ENCODE measurements at regions not wholly inside any gene's neighbourhood (a gene's known extent, or its start where the extent isn't known, plus 50 kb on each side); places are given as distances from the start of the nearest gene placed in this dataset.

DNA sequence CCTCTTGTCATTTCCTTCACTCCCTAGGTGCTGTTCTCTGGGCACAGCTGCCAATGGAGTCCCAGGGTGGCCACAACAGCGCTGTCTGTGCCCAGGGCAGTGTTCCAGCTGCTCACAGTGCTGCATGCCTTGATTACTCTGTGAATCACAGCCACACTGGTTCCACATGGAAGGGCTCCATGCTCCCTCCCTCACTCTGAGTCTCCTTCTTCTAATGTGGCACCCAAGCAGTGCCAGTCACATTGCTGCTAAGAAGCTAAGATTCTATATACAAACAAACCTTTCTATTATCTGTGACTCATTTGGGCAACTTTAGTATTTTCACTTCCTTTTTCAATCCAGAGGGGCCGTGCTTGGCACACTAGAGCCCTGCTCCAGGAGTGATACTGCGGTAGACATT is 248.7 kb downstream of the TDRD3 start:
- Histone ChIP-seq H3K9me2 (no peaks in the 10 kb centered on the region), H3K4me3 (ENCODE audit: low read depth in 2 of 2, low read length in 1 of 2) (no peak overlapping the region), H4K20me1 (ENCODE audit: insufficient read depth) (no peaks in the 10 kb centered on the region), H3K4me2 (no peak overlapping the region), H3K4me1 (ENCODE audit: control insufficient read depth in 1 of 2, insufficient read depth in 2 of 2, low read depth in 1 of 2, low read length in 1 of 2) (no peaks in the 10 kb centered on the region; a peak in 1 of 4 replicates), H3K27me3 (ENCODE audit: insufficient read depth) (no peaks in the 10 kb centered on the region), H3K36me3 (replicated peaks in 1 of 2; ENCODE audit: control insufficient read depth in 1 of 2, insufficient read depth in 2 of 2, low read length in 1 of 2) (no peaks in the 10 kb centered on the region), H2AFZ (ENCODE audit: low read depth) (no peak overlapping the region), H3F3A (replicated peaks; ENCODE audit: insufficient read depth) (no peaks in the 10 kb centered on the region), H3K9me3 (no peaks in the 10 kb centered on the region), H3K27ac (ENCODE audit: low read depth in 2 of 2, low read length in 1 of 2) (no peak overlapping the region), H3K79me2 (ENCODE audit: insufficient read depth) (no peaks in the 10 kb centered on the region), H3K9ac (no peak overlapping the region)
- CTCF ChIA-PET = interaction anchor here (1.8 kb wide), 1 partner anchor 19 kb away, joined by 4 read pairs; no protein-coding TSS in a partner anchor
- WGBS (ENCODE audit: low lambda C conversion rate) = 52% methylated on average over 2 of the region's 3 CpGs
- POLR2A ChIA-PET = no interaction called here
- no peak for DNase-seq
- TF ChIP-seq, protein P1, sequence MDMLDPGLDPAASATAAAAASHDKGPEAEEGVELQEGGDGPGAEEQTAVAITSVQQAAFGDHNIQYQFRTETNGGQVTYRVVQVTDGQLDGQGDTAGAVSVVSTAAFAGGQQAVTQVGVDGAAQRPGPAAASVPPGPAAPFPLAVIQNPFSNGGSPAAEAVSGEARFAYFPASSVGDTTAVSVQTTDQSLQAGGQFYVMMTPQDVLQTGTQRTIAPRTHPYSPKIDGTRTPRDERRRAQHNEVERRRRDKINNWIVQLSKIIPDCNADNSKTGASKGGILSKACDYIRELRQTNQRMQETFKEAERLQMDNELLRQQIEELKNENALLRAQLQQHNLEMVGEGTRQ (IDR thresholded peaks at IDR 0.05; ENCODE audit: borderline replicate concordance, low read depth, low read length) = no peak
- TF ChIP-seq, protein P2, sequence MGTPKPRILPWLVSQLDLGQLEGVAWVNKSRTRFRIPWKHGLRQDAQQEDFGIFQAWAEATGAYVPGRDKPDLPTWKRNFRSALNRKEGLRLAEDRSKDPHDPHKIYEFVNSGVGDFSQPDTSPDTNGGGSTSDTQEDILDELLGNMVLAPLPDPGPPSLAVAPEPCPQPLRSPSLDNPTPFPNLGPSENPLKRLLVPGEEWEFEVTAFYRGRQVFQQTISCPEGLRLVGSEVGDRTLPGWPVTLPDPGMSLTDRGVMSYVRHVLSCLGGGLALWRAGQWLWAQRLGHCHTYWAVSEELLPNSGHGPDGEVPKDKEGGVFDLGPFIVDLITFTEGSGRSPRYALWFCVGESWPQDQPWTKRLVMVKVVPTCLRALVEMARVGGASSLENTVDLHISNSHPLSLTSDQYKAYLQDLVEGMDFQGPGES (IDR thresholded peaks at IDR 0.05; ENCODE audit: low read depth, low read length) = no peak
- TF ChIP-seq, protein P3, sequence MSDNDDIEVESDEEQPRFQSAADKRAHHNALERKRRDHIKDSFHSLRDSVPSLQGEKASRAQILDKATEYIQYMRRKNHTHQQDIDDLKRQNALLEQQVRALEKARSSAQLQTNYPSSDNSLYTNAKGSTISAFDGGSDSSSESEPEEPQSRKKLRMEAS (IDR thresholded peaks at IDR 0.05; ENCODE audit: low read depth) = no peak
- TF ChIP-seq FOXJ3 (CRISPR knock-in tag; IDR thresholded peaks at IDR 0.05) = no peak
- no peak for TF ChIP-seq GATA2 (CRISPR knock-in tag; IDR thresholded peaks at IDR 0.05)
- no peak for TF ChIP-seq SIN3A (IDR thresholded peaks at IDR 0.05; ENCODE audit: borderline replicate concordance, low read depth, low read length)
- TF ChIP-seq, protein P4, sequence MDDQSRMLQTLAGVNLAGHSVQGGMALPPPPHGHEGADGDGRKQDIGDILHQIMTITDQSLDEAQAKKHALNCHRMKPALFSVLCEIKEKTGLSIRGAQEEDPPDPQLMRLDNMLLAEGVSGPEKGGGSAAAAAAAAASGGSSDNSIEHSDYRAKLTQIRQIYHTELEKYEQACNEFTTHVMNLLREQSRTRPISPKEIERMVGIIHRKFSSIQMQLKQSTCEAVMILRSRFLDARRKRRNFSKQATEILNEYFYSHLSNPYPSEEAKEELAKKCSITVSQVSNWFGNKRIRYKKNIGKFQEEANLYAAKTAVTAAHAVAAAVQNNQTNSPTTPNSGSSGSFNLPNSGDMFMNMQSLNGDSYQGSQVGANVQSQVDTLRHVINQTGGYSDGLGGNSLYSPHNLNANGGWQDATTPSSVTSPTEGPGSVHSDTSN (IDR thresholded peaks at IDR 0.05) = no peak
- no peak for TF ChIP-seq SMC3 (IDR thresholded peaks at IDR 0.05; ENCODE audit: low read depth, low read length)
- TF ChIP-seq EP300 (IDR thresholded peaks at IDR 0.05; ENCODE audit: borderline replicate concordance in 1 of 2, low read depth in 1 of 2, low read length in 1 of 2) = no peak
- TF ChIP-seq NFIC (IDR thresholded peaks at IDR 0.05; ENCODE audit: borderline replicate concordance) = no peak
- TF ChIP-seq NRF1 (IDR thresholded peaks at IDR 0.05; ENCODE audit: low read depth, low read length) = no peak

DNA sequence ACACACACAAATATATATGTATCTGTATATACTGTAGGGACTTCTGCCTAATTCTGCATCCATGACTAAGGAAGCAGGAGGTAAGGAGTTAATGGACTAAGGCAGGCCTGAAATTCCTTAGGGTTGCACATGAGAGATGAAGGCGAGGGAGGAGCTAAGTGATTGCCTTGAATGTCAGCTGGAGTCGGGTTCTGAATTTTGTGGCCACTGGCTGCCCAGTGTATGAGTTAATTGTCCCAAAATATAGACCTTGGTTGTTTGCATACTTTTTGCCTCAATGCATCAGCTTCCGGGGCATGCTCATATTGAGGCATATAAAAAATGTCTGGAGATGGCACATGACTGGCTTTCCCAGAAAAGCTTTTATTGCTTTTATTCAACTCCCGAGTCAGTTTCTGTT is 245.5 kb downstream of the TDRD3 start:
- ChIA-PET POLR2A (no interaction called here), CTCF (interaction anchor here (1.1 kb wide), 1 partner anchor 15 kb away, joined by 3 read pairs; no protein-coding TSS in a partner anchor)
- H3K27ac ChIP-seq (ENCODE audit: low read depth in 2 of 2, low read length in 1 of 2) = no peak overlapping the region
- no peak overlapping the region for H3K9ac ChIP-seq
- WGBS (ENCODE audit: low lambda C conversion rate) = 37% methylated on average over 4 of the region's 4 CpGs
- H3K36me3 ChIP-seq (replicated peaks in 1 of 2; ENCODE audit: control insufficient read depth in 1 of 2, insufficient read depth in 2 of 2, low read length in 1 of 2) = no peaks in the 10 kb centered on the region
- no peak for DNase-seq
- H3K9me2 ChIP-seq = no peaks in the 10 kb centered on the region
- H3K4me2 ChIP-seq = no peak overlapping the region
- H3F3A ChIP-seq (replicated peaks; ENCODE audit: insufficient read depth) = no peaks in the 10 kb centered on the region
- H3K27me3 ChIP-seq (ENCODE audit: insufficient read depth) = no peaks in the 10 kb centered on the region
- no peak overlapping the region for H2AFZ ChIP-seq (ENCODE audit: low read depth)
- H3K9me3 ChIP-seq = no peaks in the 10 kb centered on the region
- H3K79me2 ChIP-seq (ENCODE audit: insufficient read depth) = no peaks in the 10 kb centered on the region
- H3K4me1 ChIP-seq (ENCODE audit: control insufficient read depth in 1 of 2, insufficient read depth in 2 of 2, low read depth in 1 of 2, low read length in 1 of 2) = no peaks in the 10 kb centered on the region; a peak in 1 of 4 replicates
- TF ChIP-seq, protein P5, sequence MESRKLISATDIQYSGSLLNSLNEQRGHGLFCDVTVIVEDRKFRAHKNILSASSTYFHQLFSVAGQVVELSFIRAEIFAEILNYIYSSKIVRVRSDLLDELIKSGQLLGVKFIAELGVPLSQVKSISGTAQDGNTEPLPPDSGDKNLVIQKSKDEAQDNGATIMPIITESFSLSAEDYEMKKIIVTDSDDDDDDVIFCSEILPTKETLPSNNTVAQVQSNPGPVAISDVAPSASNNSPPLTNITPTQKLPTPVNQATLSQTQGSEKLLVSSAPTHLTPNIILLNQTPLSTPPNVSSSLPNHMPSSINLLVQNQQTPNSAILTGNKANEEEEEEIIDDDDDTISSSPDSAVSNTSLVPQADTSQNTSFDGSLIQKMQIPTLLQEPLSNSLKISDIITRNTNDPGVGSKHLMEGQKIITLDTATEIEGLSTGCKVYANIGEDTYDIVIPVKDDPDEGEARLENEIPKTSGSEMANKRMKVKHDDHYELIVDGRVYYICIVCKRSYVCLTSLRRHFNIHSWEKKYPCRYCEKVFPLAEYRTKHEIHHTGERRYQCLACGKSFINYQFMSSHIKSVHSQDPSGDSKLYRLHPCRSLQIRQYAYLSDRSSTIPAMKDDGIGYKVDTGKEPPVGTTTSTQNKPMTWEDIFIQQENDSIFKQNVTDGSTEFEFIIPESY (IDR thresholded peaks at IDR 0.05; ENCODE audit: borderline replicate concordance, low read depth) = no peak
- TF ChIP-seq RFX5 (IDR thresholded peaks at IDR 0.05; ENCODE audit: low read length) (no peak), GATA2 (CRISPR knock-in tag; IDR thresholded peaks at IDR 0.05) (no peak), RCOR1 (IDR thresholded peaks at IDR 0.05; ENCODE audit: low read length) (no peak), SMC3 (IDR thresholded peaks at IDR 0.05; ENCODE audit: low read depth, low read length) (no peak), SIN3A (IDR thresholded peaks at IDR 0.05; ENCODE audit: borderline replicate concordance, low read depth, low read length) (no peak), NRF1 (IDR thresholded peaks at IDR 0.05; ENCODE audit: low read depth, low read length) (no peak), FOXJ3 (CRISPR knock-in tag; IDR thresholded peaks at IDR 0.05) (no peak)
- H3K4me3 ChIP-seq (ENCODE audit: low read depth in 2 of 2, low read length in 1 of 2) = no peak overlapping the region
- no peaks in the 10 kb centered on the region for H4K20me1 ChIP-seq (ENCODE audit: insufficient read depth)

Measured in SK-N-SH (cell line).